SK-N-SH (cell line): ENCODE measurements at regions not wholly inside any gene's neighbourhood (a gene's known extent, or its start where the extent isn't known, plus 50 kb on each side); places are given as distances from the start of the nearest gene placed in this dataset.

Experiments
- CHD2 ChIP-seq: fragments of 150-350 bp; IDR thresholded peaks from 2 replicates; pipeline ENCODE4 v1.6.1; 2018; ENCODE audit warnings: low read length; ENCODE audit not compliant: partially characterized antibody
- CTCF ChIP-seq: fragments of 200-600 bp; sonication (generic); IDR thresholded peaks from 2 replicates; pipeline ENCODE4 v1.6.1; 2017; ENCODE audit warnings: antibody characterized with exemption, mild to moderate bottlenecking, moderate library complexity

GRCh38 chr2:15825276-15825980, 114.9 kb upstream of the MYCN start:
- TF ChIP-seq CTCF (no peak), CHD2 (no peak)
